ENCODE measurements at regions not wholly inside any gene's neighbourhood (a gene's known extent, or its start where the extent isn't known, plus 50 kb on each side); places are given as distances from the start of the nearest gene placed in this dataset.
"Not testable (repeated sequence)": the region's sequence is repeated elsewhere in the genome, so short reads cannot be mapped to it uniquely, and the experiment has no call there.

GRCh38 chr6:150695652-150696051, 96.0 kb downstream of the PLEKHG1 start:
- H3K9me3 ChIP-seq (ENCODE audit: insufficient read depth, low read depth, low read length) = no peaks in the 10 kb centered on the region
- no peak overlapping the region for H2AFZ ChIP-seq (ENCODE audit: low read length)
- no peaks in the 10 kb centered on the region for H3K27me3 ChIP-seq (ENCODE audit: insufficient read depth, low read length, poor library complexity, severe bottlenecking)
- H3K9me2 ChIP-seq (replicated peaks; ENCODE audit: low read depth, low read length) = no peaks in the 10 kb centered on the region
- H3K4me3 ChIP-seq (ENCODE audit: low read length, poor library complexity, severe bottlenecking) = no peak overlapping the region
- no peak overlapping the region for H3K9ac ChIP-seq (ENCODE audit: low read depth, low read length, poor library complexity, severe bottlenecking)
- H3F3A ChIP-seq (ENCODE audit: low read depth) = no peaks in the 10 kb centered on the region
- H4K20me1 ChIP-seq (ENCODE audit: insufficient read depth, low read length, poor library complexity, severe bottlenecking) = peaks cover 14% of the 10 kb centered on the region
- H3K4me1 ChIP-seq (ENCODE audit: insufficient read depth, low read length, poor library complexity, severe bottlenecking) = no peaks in the 10 kb centered on the region
- H3K36me3 ChIP-seq (ENCODE audit: insufficient read depth, low read length) = peaks cover 2% of the 10 kb centered on the region; the same call in 1 of the 2 replicates
- TF ChIP-seq, protein P1, sequence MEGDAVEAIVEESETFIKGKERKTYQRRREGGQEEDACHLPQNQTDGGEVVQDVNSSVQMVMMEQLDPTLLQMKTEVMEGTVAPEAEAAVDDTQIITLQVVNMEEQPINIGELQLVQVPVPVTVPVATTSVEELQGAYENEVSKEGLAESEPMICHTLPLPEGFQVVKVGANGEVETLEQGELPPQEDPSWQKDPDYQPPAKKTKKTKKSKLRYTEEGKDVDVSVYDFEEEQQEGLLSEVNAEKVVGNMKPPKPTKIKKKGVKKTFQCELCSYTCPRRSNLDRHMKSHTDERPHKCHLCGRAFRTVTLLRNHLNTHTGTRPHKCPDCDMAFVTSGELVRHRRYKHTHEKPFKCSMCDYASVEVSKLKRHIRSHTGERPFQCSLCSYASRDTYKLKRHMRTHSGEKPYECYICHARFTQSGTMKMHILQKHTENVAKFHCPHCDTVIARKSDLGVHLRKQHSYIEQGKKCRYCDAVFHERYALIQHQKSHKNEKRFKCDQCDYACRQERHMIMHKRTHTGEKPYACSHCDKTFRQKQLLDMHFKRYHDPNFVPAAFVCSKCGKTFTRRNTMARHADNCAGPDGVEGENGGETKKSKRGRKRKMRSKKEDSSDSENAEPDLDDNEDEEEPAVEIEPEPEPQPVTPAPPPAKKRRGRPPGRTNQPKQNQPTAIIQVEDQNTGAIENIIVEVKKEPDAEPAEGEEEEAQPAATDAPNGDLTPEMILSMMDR (conservative IDR thresholded peaks at IDR 0.05; ENCODE audit: low read length) = no peak
- no peak for TF ChIP-seq EZH2phosphoT487 (IDR thresholded peaks at IDR 0.05; ENCODE audit: borderline replicate concordance)
- H3K4me2 ChIP-seq (ENCODE audit: low read depth, low read length, poor library complexity, severe bottlenecking) = no peak overlapping the region
- H3K79me2 ChIP-seq (ENCODE audit: insufficient read depth, low read length) = peaks cover 54% of the 10 kb centered on the region

DNA sequence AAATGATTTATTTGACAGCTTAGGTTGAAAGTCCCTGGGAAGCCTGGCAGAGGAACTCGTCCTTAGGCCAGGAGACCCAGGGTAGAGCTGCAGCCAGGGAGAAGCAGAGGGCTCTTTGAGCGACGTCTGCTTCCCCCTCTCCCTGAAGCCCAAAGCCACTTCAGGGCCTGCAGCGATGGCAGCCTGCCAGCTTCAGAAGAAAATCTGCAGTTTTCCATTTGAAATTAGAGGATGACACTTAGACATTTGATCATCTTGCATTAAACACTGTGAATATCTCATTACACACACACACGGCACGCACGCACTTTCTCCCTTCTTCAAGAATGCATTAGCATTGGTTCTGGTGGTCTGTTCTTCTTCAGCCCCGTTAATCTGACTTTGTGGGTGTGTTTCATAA, 96.5 kb downstream of the PLEKHG1 start:
- Histone ChIP-seq H3K79me2 (ENCODE audit: insufficient read depth, low read length) (peaks cover 55% of the 10 kb centered on the region), H3K9me3 (ENCODE audit: insufficient read depth, low read depth, low read length) (no peaks in the 10 kb centered on the region), H3K9ac (ENCODE audit: low read depth, low read length, poor library complexity, severe bottlenecking) (no peak overlapping the region), H3K27me3 (ENCODE audit: insufficient read depth, low read length, poor library complexity, severe bottlenecking) (no peaks in the 10 kb centered on the region), H3K4me1 (ENCODE audit: insufficient read depth, low read length, poor library complexity, severe bottlenecking) (no peaks in the 10 kb centered on the region), H4K20me1 (ENCODE audit: insufficient read depth, low read length, poor library complexity, severe bottlenecking) (peaks cover 14% of the 10 kb centered on the region), H3K4me2 (ENCODE audit: low read depth, low read length, poor library complexity, severe bottlenecking) (no peak overlapping the region), H3K9me2 (replicated peaks; ENCODE audit: low read depth, low read length) (no peaks in the 10 kb centered on the region), H3F3A (ENCODE audit: low read depth) (no peaks in the 10 kb centered on the region), H3K4me3 (ENCODE audit: low read length, poor library complexity, severe bottlenecking) (no peak overlapping the region), H3K36me3 (ENCODE audit: insufficient read depth, low read length) (peaks cover 2% of the 10 kb centered on the region; the same call in 1 of the 2 replicates), H2AFZ (ENCODE audit: low read length) (no peak overlapping the region)
- no peak for TF ChIP-seq EZH2phosphoT487 (IDR thresholded peaks at IDR 0.05; ENCODE audit: borderline replicate concordance)
- TF ChIP-seq, protein P1 (conservative IDR thresholded peaks at IDR 0.05; ENCODE audit: low read length) = no peak

DNA sequence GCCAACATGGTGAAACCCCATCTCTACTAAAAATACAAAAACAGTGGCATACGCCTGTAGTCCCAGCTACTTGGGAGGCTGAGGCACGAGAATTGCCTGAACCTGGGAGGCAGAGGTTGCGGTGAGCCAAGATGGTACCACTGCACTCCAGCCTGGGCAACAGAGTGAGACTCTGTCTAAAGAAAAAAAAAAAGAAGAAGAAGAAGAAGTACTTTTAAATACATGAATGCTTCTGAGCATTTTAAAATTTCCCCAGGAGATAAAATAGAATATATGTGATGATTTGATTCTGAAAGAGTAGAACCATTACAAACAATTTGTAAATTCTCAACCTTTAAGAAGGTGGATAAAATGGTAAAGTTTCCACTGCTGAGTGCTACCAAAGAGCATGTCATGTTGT, 97.2 kb downstream of the PLEKHG1 start:
- Histone ChIP-seq H4K20me1 (ENCODE audit: insufficient read depth, low read length, poor library complexity, severe bottlenecking) (peaks cover 14% of the 10 kb centered on the region), H3K79me2 (ENCODE audit: insufficient read depth, low read length) (peaks cover 50% of the 10 kb centered on the region)
- H3K9ac ChIP-seq (ENCODE audit: low read depth, low read length, poor library complexity, severe bottlenecking); H2AFZ ChIP-seq (ENCODE audit: low read length); H3K36me3 ChIP-seq (ENCODE audit: insufficient read depth, low read length); H3K4me3 ChIP-seq (ENCODE audit: low read length, poor library complexity, severe bottlenecking); H3K4me1 ChIP-seq (ENCODE audit: insufficient read depth, low read length, poor library complexity, severe bottlenecking); H3K9me2 ChIP-seq (replicated peaks; ENCODE audit: low read depth, low read length); H3F3A ChIP-seq (ENCODE audit: low read depth); H3K27me3 ChIP-seq (ENCODE audit: insufficient read depth, low read length, poor library complexity, severe bottlenecking); H3K9me3 ChIP-seq (ENCODE audit: insufficient read depth, low read depth, low read length); H3K4me2 ChIP-seq (ENCODE audit: low read depth, low read length, poor library complexity, severe bottlenecking): not testable (repeated sequence)

GRCh38 chr6:150697515-150697914, 97.8 kb downstream of the PLEKHG1 start:
- H2AFZ ChIP-seq (ENCODE audit: low read length) = no peak overlapping the region

More at GRCh38 chr6:150697515-150697914, 97.8 kb downstream of the PLEKHG1 start:
- H3F3A ChIP-seq (ENCODE audit: low read depth) = no peaks in the 10 kb centered on the region
- H3K36me3 ChIP-seq (ENCODE audit: insufficient read depth, low read length) = peaks cover 2% of the 10 kb centered on the region; the same call in 1 of the 2 replicates
- no peak overlapping the region for H3K9ac ChIP-seq (ENCODE audit: low read depth, low read length, poor library complexity, severe bottlenecking)
- H4K20me1 ChIP-seq (ENCODE audit: insufficient read depth, low read length, poor library complexity, severe bottlenecking) = peaks cover 14% of the 10 kb centered on the region
- peaks cover 6% of the 10 kb centered on the region for H3K4me1 ChIP-seq (ENCODE audit: insufficient read depth, low read length, poor library complexity, severe bottlenecking)
- no peak for TF ChIP-seq EZH2phosphoT487 (IDR thresholded peaks at IDR 0.05; ENCODE audit: borderline replicate concordance)
- TF ChIP-seq, protein P1 (conservative IDR thresholded peaks at IDR 0.05; ENCODE audit: low read length) = no peak
- H3K4me2 ChIP-seq (ENCODE audit: low read depth, low read length, poor library complexity, severe bottlenecking) = no peak overlapping the region
- peaks cover 49% of the 10 kb centered on the region for H3K79me2 ChIP-seq (ENCODE audit: insufficient read depth, low read length)
- no peaks in the 10 kb centered on the region for H3K9me2 ChIP-seq (replicated peaks; ENCODE audit: low read depth, low read length)
- H3K4me3 ChIP-seq (ENCODE audit: low read length, poor library complexity, severe bottlenecking) = no peak overlapping the region
- H3K9me3 ChIP-seq (ENCODE audit: insufficient read depth, low read depth, low read length) = no peaks in the 10 kb centered on the region
- no peaks in the 10 kb centered on the region for H3K27me3 ChIP-seq (ENCODE audit: insufficient read depth, low read length, poor library complexity, severe bottlenecking)

All from Loucy (cell line).